ENCODE measurements at regions not wholly inside any gene's neighbourhood (a gene's known extent, or its start where the extent isn't known, plus 50 kb on each side); places are given as distances from the start of the nearest gene placed in this dataset.

- TF ChIP-seq, protein P1, sequence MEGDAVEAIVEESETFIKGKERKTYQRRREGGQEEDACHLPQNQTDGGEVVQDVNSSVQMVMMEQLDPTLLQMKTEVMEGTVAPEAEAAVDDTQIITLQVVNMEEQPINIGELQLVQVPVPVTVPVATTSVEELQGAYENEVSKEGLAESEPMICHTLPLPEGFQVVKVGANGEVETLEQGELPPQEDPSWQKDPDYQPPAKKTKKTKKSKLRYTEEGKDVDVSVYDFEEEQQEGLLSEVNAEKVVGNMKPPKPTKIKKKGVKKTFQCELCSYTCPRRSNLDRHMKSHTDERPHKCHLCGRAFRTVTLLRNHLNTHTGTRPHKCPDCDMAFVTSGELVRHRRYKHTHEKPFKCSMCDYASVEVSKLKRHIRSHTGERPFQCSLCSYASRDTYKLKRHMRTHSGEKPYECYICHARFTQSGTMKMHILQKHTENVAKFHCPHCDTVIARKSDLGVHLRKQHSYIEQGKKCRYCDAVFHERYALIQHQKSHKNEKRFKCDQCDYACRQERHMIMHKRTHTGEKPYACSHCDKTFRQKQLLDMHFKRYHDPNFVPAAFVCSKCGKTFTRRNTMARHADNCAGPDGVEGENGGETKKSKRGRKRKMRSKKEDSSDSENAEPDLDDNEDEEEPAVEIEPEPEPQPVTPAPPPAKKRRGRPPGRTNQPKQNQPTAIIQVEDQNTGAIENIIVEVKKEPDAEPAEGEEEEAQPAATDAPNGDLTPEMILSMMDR (IDR thresholded peaks at IDR 0.05), result no peak
- DNase-seq (ENCODE audit: low spot score) (no peak), ATAC-seq (ENCODE audit: low FRiP score) (no peak)
Observed at GRCh38 chr12:114473717-114474116, 67.8 kb upstream of the TBX5 start.

- TF ChIP-seq, protein P1 (IDR thresholded peaks at IDR 0.05), result no peak
- no peak for ATAC-seq (ENCODE audit: low FRiP score)
- DNase-seq (ENCODE audit: low spot score), result no peak
Observed at GRCh38 chr12:114473018-114473417, 67.1 kb upstream of the TBX5 start.

DNA sequence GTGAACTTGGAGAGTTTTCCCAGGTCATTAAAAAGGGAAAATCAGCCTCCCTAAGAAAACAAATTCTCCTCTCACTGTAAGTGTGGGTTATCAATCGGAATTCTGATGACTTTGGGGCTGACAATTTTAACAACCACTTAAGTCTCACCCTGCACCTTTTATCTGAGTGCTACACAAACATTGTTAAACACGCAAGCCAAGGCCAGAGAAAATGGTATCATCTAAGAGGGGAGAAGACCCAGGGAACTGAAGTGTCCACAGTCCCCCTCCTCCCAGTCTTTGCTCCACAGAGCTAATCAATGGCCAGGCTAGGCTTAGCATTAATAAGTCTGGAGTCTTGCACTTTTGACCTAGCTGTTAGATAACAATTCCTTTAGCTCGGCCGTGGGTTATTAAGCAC, 51.7 kb upstream of the TBX5 start:
- ATAC-seq (ENCODE audit: low FRiP score) (no peak), DNase-seq (ENCODE audit: low spot score) (no peak)
- TF ChIP-seq, protein P1 (IDR thresholded peaks at IDR 0.05), result no peak

All from omental fat pad (tissue), 3 donors.